ENCODE measurements at regions not wholly inside any gene's neighbourhood (a gene's known extent, or its start where the extent isn't known, plus 50 kb on each side); places are given as distances from the start of the nearest gene placed in this dataset.

DNA sequence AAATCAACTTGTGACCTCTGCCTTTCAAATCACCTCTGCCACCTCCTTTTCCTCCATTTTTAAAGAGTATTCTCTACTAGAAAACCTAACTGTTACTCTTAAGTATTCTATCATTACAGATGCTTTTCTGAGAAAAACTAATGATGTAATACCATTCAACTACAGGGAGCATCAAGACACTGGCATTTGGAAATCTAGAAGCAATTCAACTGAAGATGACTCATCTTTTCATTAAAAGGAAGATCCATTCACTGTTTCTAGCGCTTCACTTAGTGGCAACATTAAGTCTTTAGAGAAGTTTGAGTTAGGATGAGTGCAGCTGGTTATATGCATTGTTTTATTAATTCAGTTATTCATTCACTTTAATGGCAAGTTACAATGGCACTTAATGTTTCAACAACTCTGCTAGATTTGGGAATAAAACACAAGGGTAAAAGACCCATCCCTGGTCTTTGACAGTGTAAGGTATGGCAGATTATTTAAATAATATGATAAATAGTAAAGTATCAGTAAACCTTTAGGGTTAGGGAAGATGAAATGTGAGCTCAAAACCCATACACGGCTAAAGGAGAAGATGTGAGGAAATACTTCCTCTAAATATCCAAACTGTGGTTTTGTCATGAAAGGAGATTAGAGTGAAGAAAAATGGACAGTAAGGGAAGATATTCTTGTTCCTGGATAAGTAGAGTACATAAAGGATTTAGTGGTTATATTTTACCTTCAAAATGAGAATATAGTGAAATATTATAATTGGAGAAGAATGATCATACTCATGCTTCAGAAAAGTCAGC, 61.7 kb downstream of the KCNJ2 start:
- no peaks in the 10 kb centered on the region for H3K36me3 ChIP-seq (ENCODE audit: insufficient read depth, low read length)
- H3K9me3 ChIP-seq (ENCODE audit: control insufficient read depth, insufficient read depth, low read length): no peaks in the 10 kb centered on the region
- H3K4me1 ChIP-seq (ENCODE audit: insufficient read depth, low read length): no peaks in the 10 kb centered on the region
- no peak overlapping the region for H3K9ac ChIP-seq (ENCODE audit: low read depth, low read length)

DNA sequence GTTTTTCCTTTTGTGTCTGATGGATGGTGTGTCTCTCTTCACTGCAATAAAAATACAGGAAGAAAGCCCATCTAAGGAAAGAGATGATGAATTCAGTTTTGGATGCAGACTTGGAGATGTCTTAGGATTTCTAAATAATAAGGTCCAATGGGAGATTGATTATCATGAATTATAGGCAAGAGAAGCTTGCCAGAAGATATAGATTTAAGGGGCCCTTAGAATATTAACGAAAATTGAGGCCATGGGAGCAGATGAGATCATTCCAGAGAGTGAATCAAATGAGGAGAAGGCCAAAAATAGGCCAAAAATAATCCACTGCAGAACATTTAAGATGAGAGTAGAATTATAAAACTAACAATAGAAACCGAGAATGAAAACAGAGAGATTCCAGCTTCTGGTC, 63.1 kb downstream of the KCNJ2 start:
- no peaks in the 10 kb centered on the region for H3K9me3 ChIP-seq (ENCODE audit: control insufficient read depth, insufficient read depth, low read length)
- no peak overlapping the region for H3K9ac ChIP-seq (ENCODE audit: low read depth, low read length)
- no peaks in the 10 kb centered on the region for H3K4me1 ChIP-seq (ENCODE audit: insufficient read depth, low read length)
- no peaks in the 10 kb centered on the region for H3K36me3 ChIP-seq (ENCODE audit: insufficient read depth, low read length)

DNA sequence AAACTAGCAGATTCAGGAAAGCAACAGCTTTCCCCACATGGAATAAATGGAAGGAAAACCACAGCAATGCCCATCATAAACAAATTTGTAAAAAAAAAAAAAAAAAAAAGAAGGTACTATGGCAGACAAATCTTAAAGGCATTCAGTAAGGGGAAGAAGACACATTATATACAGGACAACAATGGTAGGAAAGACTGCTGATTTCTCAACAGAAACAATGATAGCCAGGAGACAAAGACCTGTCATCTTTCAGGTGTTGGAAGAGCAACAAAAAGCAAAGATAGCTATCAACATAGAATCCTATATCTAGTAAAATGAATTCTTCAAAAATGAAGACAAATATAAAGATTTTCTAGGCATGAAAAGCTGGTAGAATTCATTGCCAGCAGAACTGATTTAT, 65.9 kb downstream of the KCNJ2 start:
- Histone ChIP-seq H3K4me1 (ENCODE audit: insufficient read depth, low read length) (no peaks in the 10 kb centered on the region), H3K36me3 (ENCODE audit: insufficient read depth, low read length) (no peaks in the 10 kb centered on the region), H3K9ac (ENCODE audit: low read depth, low read length) (no peak overlapping the region), H3K9me3 (ENCODE audit: control insufficient read depth, insufficient read depth, low read length) (no peaks in the 10 kb centered on the region)

DNA sequence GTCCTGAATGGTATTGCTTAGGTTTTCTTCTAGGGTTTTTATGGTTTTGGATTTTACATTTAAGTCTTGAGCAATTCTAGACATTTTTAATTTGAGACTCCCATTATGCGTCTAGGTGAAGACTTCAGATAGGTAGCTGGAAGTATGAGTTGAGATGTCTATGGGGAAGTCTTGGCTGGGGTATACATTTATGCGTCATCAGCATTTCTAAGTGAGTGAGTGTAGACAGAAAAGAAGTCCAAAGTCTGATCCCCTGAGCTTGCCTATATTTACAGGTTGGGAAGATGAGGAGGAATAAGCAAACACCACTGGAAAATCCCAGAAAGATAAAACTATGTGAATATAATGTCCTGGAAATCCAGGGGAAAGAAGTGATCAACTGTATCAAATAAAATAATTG, 68.9 kb downstream of the KCNJ2 start:
- H3K9me3 ChIP-seq (ENCODE audit: control insufficient read depth, insufficient read depth, low read length): no peaks in the 10 kb centered on the region
- H3K36me3 ChIP-seq (ENCODE audit: insufficient read depth, low read length): no peaks in the 10 kb centered on the region
- H3K4me1 ChIP-seq (ENCODE audit: insufficient read depth, low read length): no peaks in the 10 kb centered on the region
- H3K9ac ChIP-seq (ENCODE audit: low read depth, low read length): no peak overlapping the region

DNA sequence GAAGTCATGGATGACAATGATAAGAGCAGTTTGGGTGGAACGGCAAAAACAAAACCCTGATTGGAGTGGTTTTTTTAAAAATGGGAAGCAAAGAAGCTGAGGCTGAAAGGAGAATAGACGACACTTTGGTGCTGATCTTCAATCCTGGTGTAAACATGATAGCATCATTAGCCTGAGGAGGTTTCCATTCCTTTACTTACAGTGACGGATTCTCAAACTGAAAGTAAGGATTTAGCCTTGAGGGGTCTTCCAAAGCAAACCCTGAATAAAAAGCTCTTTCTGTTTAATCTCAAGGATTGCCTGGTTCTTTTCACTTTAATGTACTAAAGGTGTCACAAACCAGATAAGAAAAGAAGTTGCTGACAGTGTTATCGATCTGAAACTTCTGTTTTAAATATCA, 69.3 kb downstream of the KCNJ2 start:
- Histone ChIP-seq H3K36me3 (ENCODE audit: insufficient read depth, low read length) (no peaks in the 10 kb centered on the region), H3K9ac (ENCODE audit: low read depth, low read length) (no peak overlapping the region), H3K4me1 (ENCODE audit: insufficient read depth, low read length) (no peaks in the 10 kb centered on the region), H3K9me3 (ENCODE audit: control insufficient read depth, insufficient read depth, low read length) (no peaks in the 10 kb centered on the region)

DNA sequence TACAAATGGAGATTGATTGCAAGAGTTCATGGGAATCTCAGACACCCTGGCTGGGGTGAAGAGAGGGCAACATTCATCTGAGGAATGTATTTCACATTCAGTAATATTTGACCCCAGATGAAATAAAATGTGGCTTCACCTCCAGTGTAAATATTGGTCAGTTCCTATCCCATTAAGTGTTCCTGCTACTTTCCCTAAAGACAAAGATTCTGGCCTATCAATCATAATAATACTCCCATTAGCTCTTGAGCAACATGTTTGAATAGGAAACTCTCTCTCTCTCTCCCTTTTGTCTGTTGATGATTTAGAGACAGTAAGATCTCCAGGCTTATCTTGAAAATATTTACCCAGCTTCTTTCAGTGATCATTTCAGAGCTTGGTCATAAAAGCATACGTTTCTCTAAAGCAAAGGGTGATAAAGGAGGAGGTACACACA, 70.1 kb downstream of the KCNJ2 start:
- H3K36me3 ChIP-seq (ENCODE audit: insufficient read depth, low read length): no peaks in the 10 kb centered on the region
- H3K4me1 ChIP-seq (ENCODE audit: insufficient read depth, low read length): no peaks in the 10 kb centered on the region
- H3K9ac ChIP-seq (ENCODE audit: low read depth, low read length): no peak overlapping the region

DNA sequence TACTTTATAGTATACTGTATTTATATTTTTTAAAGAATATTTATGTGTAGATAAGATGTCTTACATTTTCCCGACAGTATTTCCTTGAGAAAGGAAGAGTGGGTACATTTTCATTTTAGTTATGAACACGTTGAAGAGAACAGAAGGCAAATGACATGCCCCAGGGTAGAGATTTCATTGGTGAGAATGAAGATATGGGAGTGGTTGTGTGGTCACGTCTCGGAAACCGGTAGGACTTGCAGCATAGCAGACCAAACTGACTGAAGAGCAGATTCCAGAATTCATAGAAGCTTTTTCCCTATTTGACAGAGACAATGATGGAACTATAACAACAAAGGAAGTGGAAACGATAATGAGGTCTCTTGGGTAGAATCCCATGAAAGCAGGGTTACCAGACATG, 71.7 kb downstream of the KCNJ2 start:
- H3K9me3 ChIP-seq (ENCODE audit: control insufficient read depth, insufficient read depth, low read length): no peaks in the 10 kb centered on the region
- no peak overlapping the region for H3K9ac ChIP-seq (ENCODE audit: low read depth, low read length)
- H3K4me1 ChIP-seq (ENCODE audit: insufficient read depth, low read length): no peaks in the 10 kb centered on the region
- H3K36me3 ChIP-seq (ENCODE audit: insufficient read depth, low read length): no peaks in the 10 kb centered on the region

More for the DNA sequence above, 70.1 kb downstream of the KCNJ2 start:
- H3K9me3 ChIP-seq (ENCODE audit: control insufficient read depth, insufficient read depth, low read length): no peaks in the 10 kb centered on the region

DNA sequence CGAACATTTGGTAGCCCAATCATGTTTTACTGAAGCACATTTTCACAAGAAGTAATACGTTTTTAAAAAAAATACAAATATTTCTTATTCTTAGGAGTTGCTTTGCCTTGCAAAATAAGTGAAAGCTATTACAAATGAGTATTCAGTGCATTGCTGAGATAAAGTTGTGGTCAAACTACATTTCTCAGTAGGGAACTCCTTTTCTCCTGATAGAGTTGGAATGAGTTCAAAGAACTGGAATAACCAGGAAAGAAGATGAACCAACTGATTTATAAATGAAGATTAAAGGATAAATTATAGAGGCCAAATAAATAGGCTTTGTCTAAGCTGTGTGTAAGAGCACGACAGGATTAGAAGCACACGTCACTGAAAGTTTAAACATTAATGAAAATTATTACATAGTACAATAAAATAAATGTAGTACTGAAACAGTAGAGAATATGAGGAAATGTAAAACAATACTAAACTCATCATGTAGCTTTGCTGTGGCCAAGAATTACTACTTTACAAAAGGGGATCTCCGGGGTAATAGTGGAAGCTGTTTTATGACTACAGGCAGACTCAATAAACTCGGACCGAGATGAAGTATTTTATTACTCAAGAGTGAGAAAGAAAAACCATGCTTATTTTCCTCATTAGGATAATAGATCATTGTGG, 73.6 kb downstream of the KCNJ2 start:
- Histone ChIP-seq H3K4me1 (ENCODE audit: insufficient read depth, low read length) (no peaks in the 10 kb centered on the region), H3K9me3 (ENCODE audit: control insufficient read depth, insufficient read depth, low read length) (no peaks in the 10 kb centered on the region), H3K36me3 (ENCODE audit: insufficient read depth, low read length) (no peaks in the 10 kb centered on the region), H3K9ac (ENCODE audit: low read depth, low read length) (no peak overlapping the region)

DNA sequence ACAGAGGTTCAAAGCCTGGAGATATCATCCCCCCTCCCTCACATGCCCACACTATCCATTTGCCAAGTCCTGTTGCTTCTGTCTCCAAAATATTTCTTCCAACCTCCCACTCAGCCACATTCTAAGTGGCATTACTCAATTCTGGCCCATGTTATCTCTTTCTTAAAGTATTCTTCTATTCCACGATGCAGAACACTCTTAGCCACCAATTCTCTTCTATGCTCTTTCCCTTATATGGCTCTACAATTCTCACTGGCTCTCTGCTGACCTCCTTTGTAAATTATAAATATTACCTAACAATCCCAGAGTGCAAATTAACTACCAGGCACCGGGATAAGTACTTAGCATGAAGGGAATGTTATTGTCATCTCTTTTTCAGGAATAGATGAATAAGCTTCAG, 82.4 kb downstream of the KCNJ2 start:
- H3K36me3 ChIP-seq (ENCODE audit: insufficient read depth, low read length): no peaks in the 10 kb centered on the region
- H3K9ac ChIP-seq (ENCODE audit: low read depth, low read length): no peak overlapping the region
- no peaks in the 10 kb centered on the region for H3K9me3 ChIP-seq (ENCODE audit: control insufficient read depth, insufficient read depth, low read length)
- H3K4me1 ChIP-seq (ENCODE audit: insufficient read depth, low read length): no peaks in the 10 kb centered on the region

DNA sequence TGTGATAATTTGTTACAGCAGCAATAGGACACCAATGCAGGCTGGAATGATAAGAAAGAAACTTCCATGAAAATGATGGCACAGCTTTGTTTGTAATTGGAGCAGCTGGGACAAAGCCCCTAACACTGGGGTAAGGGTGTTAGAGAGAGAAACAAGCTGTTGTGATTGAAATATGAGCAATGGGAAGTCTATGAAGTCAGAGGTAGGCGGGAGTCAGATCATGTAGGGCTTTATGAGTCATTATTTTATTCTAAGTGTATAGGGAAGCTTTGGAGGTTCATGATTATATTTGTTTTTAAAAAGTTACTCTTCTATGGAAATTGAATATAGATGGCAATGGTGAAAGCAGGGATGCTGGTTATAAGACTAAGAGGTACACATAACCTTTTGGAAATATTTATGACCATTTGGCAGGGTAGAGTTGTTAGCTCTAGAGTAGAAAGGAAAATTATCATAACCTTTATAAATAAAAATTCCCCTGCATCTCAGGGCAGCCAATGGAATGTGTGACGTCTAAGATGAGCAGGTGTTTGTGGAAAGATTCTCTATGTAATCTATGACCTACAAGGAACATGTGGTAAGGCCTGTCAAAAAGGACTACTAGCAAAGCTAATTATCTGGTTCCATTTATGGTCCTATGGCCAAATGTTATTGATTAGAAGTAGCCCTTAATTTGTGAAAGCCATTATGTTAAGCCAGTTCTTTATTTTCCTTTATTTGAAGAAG, 85.6 kb downstream of the KCNJ2 start:
- no peaks in the 10 kb centered on the region for H3K9me3 ChIP-seq (ENCODE audit: control insufficient read depth, insufficient read depth, low read length)
- no peak overlapping the region for H3K9ac ChIP-seq (ENCODE audit: low read depth, low read length)
- H3K4me1 ChIP-seq (ENCODE audit: insufficient read depth, low read length): no peaks in the 10 kb centered on the region
- H3K36me3 ChIP-seq (ENCODE audit: insufficient read depth, low read length): no peaks in the 10 kb centered on the region

DNA sequence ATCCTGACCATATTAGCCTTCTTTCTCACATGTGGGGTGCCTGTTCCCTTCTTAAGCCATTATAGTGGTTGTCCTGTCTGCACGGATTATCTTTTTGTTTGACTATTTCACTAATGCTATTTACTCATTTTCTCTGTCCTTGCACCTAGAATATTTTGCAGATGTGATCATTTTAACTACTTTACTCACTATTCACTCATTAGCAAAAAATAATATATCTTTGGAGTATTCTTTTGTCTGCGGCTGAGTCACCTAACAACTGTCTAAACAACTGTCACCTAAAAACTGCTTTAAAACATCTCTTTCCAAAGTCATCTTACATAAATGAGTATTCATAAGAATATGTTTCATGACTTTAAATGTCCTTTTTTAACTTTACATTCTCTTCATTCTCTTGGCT, 87.4 kb downstream of the KCNJ2 start:
- Histone ChIP-seq H3K9ac (ENCODE audit: low read depth, low read length) (no peak overlapping the region), H3K36me3 (ENCODE audit: insufficient read depth, low read length) (no peaks in the 10 kb centered on the region), H3K9me3 (ENCODE audit: control insufficient read depth, insufficient read depth, low read length) (no peaks in the 10 kb centered on the region), H3K4me1 (ENCODE audit: insufficient read depth, low read length) (no peaks in the 10 kb centered on the region)

DNA sequence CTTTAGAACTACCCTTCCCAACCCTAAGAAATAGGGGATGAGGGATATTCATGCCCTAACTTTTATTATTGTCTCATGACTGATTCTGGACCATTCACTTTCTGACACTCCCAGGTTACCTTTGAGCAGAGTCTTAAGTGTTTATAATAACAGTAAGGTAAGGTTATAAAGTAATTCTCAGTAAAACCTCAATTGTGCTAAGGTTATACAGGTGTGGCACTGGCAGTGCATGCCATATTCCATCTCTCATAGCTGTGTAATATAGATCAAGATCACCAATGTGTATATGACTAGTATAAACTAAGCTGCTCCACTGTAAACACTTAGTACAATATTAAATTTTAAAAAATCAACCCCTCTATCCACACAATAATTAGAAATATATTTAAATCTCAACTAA, 89.1 kb downstream of the KCNJ2 start:
- H3K4me1 ChIP-seq (ENCODE audit: insufficient read depth, low read length): no peaks in the 10 kb centered on the region
- no peaks in the 10 kb centered on the region for H3K36me3 ChIP-seq (ENCODE audit: insufficient read depth, low read length)
- no peak overlapping the region for H3K9ac ChIP-seq (ENCODE audit: low read depth, low read length)
- H3K9me3 ChIP-seq (ENCODE audit: control insufficient read depth, insufficient read depth, low read length): no peaks in the 10 kb centered on the region

DNA sequence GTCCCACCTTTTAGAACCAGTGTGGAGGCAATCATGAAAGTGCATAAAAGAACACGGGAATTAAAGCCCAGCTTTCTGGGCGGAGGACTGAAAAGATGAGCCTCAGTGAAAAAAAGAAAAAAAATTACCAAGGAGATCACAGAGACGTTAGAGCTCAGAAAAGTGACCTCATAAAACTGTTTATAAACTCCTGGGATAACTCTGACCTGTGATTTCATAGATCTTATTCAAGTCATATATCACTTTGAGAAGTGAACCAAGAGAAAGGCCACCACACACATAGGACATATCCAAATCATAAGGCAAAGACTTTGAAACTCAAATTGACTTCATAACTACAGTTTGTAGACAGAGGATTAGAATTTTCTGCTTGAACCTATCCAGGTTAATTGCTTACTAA, 90.1 kb downstream of the KCNJ2 start:
- H3K9me3 ChIP-seq (ENCODE audit: control insufficient read depth, insufficient read depth, low read length): no peaks in the 10 kb centered on the region
- H3K4me1 ChIP-seq (ENCODE audit: insufficient read depth, low read length): no peaks in the 10 kb centered on the region
- no peaks in the 10 kb centered on the region for H3K36me3 ChIP-seq (ENCODE audit: insufficient read depth, low read length)
- no peak overlapping the region for H3K9ac ChIP-seq (ENCODE audit: low read depth, low read length)

DNA sequence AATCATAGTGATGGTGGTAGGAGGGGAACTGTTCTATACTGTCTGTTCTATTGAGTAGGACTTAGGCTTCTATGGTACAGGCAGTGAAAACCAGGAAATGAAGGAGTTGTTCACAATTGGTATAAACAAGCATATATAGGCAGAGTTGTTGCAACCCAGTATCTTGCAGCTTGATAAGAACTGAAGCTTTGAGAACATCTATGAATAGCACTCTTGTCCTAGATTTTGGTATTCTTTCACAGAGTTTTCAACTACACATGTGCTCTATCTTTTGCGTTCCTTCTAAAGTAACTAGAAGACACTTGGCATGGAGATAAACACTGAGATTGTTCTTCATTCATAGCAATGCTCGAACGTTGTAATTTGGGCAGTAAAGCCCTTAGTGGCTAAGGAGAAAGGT, 91.8 kb downstream of the KCNJ2 start:
- Histone ChIP-seq H3K9me3 (ENCODE audit: control insufficient read depth, insufficient read depth, low read length) (no peaks in the 10 kb centered on the region), H3K4me1 (ENCODE audit: insufficient read depth, low read length) (no peaks in the 10 kb centered on the region), H3K36me3 (ENCODE audit: insufficient read depth, low read length) (no peaks in the 10 kb centered on the region), H3K9ac (ENCODE audit: low read depth, low read length) (no peak overlapping the region)

DNA sequence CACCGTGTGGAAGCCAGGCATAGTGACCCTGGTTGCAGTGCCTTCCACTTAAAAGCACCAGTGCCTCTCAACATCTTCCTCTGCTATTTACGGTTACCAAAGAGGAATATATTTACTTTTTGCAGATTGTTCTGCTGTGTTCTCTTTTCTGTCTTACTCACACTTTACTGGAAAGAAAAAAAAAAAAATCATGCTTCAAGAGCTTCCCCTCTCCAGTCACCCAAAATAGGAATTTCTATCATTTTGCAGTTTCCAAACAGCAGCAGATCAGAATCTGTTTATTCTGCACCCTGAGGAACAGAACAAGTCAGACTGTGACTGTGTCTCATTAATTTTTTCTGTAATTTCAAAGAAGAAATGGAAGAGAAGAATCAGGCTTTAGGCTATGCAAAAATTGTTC, 96.1 kb downstream of the KCNJ2 start:
- H3K36me3 ChIP-seq (ENCODE audit: insufficient read depth, low read length): no peaks in the 10 kb centered on the region
- H3K4me1 ChIP-seq (ENCODE audit: insufficient read depth, low read length): no peaks in the 10 kb centered on the region; the same call in 1 of the 2 replicates
- H3K9ac ChIP-seq (ENCODE audit: low read depth, low read length): no peak overlapping the region
- no peaks in the 10 kb centered on the region for H3K9me3 ChIP-seq (ENCODE audit: control insufficient read depth, insufficient read depth, low read length)

All from ES-I3 (cell line).